HG02642 (cell line): ENCODE measurements at regions not wholly inside any gene's neighbourhood (a gene's known extent, or its start where the extent isn't known, plus 50 kb on each side); places are given as distances from the start of the nearest gene placed in this dataset.
A peak's percentile ranks its signal among the peaks of the same experiment; 100 is the strongest.

Experiments used
- ATAC-seq: cut with Tn5 transposase; IDR thresholded peaks from one replicate; pipeline ENCODE4 v1.9.1; 2021; ENCODE audit warnings: mild to moderate bottlenecking; ENCODE audit not compliant: unreplicated experiment, poor library complexity

DNA sequence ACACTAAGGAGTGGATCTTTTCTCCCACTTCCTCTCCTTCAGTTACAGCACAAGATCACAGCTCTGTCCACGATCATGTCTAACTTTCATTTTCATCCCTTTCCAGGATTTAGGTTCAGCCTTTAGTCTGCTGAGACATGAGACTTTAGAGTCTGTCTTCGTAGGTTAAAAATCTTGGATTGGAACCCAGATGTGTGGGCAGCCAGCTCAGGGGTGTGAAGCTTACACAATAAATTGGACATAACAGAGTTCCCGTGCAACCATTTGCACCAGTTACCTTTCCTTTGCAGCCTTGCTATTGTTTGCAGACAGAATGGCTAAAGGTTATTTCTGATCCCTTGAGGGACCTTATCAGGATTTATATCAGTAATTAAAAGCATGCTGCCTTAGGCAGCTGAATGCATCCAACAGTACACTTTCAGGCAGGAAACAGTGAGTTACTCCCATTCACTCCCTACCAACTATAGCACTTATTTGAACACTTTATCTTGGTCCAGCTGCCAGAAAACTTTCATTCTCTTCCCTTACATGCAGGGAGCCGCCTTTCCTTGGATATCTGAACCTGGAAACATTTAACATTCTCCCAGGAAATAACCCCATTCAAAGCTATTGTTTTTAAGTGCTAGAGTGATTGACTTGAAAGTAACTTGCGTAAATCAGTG is 87.3 kb downstream of the TMEM100 start:
- no peak for ATAC-seq

DNA sequence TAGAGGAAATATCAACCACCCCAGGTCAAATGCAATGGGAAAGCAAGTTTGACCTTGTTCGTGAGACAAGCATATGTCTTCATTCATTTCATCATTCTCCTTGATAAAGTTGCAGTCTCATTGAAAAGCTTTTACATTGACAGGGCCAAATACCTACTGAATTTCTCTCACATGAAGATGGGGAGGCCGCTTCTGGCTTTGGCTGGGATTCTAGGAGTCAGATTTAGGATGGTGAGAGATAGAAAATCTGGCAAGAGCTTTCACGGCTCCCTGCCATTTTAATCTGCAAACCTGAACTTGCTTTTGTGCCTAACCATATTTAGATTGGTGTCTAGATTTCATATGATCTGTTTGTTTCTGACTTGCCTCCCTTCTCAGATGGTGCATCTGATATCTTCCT is 88.0 kb downstream of the TMEM100 start:
- ATAC-seq: no peak

- ATAC-seq: no peak
These were observed 89.8 kb downstream of the TMEM100 start for GRCh38 chr17:55632893-55633292.

GRCh38 chr17:55632236-55632635 is 90.4 kb downstream of the TMEM100 start:
- ATAC-seq: no peak

DNA sequence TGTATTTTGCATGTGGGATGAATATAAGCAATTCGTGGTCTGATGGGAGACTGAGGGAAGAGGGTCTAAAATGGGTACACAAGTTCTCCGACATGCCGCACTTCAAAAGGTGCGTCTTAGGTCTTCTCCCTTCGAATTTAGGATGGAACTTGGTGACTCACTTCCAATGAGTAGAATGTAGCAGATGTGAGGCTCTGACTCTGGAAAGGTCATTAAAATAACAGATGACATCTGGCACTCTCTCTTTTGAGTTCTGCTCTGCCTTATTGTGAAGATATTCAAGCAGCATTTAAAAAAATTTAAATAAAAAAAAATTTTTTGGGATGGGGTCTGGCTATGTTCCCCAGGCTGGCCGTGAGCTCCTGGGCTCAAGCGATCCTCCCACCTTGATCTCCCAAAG is 92.7 kb downstream of the TMEM100 start:
- no peak for ATAC-seq

GRCh38 chr17:55625521-55625920 is 97.1 kb downstream of the TMEM100 start:
- peak; percentile 67 for ATAC-seq

DNA sequence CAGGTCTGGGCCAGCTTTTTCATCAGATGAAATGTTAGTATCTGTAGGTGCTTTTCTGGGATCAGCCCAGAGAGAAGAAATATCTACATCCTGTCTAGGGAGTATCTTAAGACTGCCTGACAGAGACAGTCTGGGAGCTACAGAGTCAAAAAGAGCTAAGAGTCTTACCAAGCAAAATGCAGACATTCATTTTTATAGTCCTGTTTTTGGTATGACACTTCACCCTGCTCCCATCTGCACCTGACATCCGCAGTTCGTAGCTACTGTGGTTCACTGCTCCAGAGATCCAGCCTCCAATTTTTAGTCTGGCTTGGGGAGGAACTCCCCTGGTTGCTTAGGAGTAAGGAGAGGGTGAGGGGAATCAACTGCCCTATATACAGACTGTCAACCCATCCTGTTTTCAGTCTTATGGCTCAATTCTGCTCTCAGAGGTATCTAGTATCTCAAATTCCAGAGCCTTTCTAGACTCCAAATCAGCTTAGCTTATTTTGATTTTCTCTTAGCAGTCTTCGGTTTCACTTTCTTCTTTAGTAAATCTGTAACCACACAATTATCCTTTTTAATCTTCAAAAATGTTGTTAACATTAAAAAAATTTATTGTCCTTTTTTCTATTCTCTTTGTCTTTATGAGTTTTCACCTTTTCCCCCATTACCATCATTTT is 97.8 kb downstream of the TMEM100 start:
- peak; percentile 68 for ATAC-seq

DNA sequence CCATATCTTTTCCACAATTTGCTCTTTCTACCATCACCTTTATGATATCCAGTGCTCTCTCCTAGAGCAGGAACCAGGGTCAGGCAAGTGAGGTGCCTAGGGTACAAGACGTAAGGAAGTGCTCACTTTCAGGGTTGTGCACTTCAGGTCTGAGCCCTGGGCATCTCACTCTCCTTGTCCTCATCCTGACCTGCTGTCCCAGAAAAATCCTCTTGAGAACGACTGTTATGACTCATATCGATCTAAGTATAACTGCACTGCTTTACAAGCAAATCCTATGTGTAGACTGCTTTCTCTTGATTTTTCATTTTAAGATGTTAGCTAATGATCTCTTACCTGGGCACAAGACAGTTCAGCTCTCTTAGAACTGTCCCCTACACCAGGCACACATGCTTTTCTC is 100.1 kb downstream of the TMEM100 start:
- no peak for ATAC-seq

GRCh38 chr17:55620945-55621344 is 101.7 kb downstream of the TMEM100 start:
- ATAC-seq: no peak

DNA sequence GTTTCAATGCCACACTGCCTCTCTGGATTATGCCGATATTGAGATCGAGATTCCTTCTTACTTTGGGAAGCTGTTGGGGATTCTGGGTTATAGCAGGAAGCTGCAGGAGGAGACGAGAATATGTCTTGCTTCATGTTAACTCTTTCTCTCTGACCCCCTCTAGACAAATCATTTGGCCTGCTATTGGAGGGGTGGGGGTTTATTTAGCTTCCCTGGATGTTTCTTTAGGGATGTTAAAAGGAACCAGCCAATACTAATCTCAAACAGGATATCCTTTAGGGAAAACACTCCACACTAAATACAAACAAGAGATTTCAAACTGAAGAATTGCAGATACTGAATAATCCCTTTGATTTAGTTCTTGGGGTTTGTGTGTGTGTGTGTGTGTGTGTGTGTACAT is 102.6 kb downstream of the TMEM100 start:
- no peak for ATAC-seq

DNA sequence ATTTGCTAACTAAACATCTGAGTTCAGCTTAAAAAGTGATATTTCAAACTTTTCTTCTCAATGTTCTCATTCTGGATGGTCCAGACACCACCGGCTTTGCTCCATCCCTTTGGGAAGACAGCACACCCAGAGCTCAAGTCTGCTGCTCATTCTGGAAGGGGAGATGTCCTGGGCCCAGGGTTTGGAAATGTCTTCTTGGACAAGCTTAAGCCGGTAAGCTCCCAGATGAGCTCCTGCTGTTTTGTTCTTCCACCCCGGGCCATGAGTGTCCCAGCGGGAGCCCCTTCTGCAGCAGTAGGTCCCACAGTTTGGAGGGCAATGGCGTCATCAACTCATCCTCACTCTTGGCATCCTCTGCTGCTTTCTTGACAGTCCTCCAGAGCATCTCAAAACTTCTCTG is 105.2 kb downstream of the TMEM100 start:
- ATAC-seq: no peak

DNA sequence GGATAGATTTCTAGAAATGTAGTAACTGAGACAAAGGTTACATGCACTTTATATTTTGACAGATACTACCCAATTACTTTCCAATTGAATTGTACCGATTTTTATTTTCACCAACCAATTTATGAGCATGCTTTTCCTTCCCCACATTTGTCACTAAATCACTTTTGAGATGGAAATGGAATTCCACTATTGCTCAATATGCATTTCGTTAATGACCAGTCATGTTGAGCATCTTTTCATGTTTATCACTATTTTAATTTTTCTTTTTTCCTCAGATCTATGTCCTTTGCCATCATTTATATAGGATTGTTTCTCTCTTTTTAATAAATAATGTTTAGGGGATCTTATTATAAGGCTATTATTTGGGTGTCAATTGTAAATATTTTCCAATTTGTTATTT is 102.8 kb upstream of the SMIM36 start:
- no peak for ATAC-seq

DNA sequence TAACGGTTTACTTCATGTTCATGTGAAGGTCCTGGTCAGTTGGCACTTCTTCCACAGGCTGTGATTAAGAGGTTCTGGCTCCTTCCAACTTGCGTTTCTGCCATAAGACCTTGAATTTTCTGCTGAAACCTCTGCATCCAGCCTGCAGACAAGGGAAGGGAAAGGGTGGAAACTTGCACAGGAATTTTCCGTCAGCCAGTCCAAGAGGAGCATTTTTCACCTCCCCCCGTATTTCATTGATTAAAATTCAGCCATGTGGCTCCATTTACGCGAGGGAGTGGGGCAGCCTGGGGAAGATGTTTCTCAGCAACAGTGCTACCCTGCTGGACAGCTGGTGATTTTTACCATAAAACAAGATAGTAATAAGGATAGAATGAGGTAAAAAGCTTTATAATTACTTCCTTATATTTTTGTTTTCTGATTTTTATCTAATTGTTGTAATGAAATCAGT is 101.5 kb upstream of the SMIM36 start:
- ATAC-seq: no peak

- ATAC-seq: no peak
These were observed 96.6 kb upstream of the SMIM36 start for GRCh38 chr17:55607731-55608341.

DNA sequence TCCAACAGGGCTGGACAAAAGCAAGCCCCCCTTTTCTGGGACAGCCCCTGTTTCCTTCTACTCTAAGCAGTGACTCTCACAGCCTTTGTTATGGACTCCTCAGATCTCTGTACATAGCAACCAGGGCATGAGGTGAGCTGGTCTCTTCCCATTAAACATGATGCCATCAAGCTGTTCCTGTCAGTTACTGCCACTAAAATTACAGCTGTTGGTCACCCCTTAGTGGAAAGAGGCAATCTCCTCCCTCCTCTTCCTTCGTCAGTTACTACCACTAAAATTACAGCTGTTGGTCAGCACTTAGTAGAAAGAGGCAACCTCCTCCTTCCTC is 95.2 kb upstream of the SMIM36 start:
- no peak for ATAC-seq

DNA sequence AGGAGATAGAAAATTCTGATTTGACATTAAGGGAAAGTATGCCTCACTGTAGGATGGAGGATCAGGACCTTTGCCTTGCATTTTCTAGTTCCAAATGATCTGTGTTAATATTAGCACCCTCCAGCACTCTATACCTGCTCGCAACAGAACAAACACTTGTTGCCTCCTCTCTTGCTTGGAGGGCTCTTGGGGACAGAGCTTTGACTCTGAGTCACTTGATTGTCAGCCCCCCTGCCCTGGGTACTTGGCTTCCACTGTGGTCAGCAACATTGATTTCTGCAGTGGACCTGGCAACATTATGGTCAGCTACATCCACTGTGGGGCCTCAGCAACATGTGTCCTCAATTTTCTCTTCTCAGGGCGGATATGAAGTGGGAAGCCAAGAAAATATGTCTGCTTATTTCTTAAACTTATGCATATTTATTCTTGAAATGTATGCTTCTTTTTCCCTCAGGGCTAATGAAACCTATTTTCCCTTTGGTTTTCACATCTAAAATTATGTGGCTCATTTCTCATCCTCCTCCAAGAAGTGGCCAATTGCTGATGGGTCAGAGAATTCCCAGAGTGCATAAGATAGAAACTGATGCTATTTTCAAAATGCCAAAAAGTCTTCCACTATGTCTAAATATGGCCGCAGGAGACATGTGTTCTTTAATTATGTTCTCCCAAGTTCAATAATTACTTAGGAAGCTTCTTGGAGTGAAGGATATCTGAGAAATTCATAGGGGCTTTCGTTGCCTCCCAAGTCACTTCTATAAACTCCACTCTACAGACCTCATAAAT is 94.6 kb upstream of the SMIM36 start:
- no peak for ATAC-seq

GRCh38 chr17:55601874-55602364 is 90.7 kb upstream of the SMIM36 start:
- ATAC-seq: peak; percentile 59

- no peak for ATAC-seq
These were observed 87.2 kb upstream of the SMIM36 start for GRCh38 chr17:55598495-55598894.

DNA sequence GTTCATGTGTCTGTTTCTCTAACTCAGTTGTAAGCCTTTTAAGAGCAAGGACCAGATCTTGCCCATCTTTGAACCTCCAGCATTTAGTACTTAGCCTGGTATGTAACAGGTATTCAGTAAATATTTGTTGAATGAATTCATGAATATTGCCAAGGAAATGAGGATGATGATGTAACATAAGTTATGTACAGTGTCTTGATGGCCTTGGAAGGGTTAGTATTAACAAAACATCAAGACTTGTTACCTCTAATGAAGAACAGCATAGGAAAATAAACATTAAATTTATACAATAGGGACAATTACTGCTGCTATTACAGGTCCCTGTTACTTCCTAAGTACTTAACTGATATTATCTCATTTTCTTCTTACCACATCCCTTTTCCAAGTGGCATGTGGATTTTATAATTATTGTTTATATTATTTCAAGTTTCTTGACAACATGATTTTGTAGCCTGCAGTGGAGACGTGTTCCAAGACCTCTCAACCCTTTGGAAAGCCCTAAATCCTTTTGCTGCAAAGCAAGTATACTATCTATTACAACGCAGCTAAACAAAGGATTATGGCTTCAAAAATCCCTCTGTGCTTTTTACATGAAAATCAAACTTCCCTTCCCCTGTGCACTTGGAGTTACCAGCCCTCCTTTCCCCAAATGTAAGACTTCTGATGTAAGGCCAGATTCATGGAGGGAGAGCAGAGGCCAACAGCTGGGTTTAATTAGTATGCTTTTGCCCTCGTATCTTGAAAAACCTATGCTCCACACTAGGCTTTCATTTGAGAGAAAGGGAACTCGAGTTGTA is 77.4 kb upstream of the SMIM36 start:
- no peak for ATAC-seq

GRCh38 chr17:55587608-55588139 is 76.4 kb upstream of the SMIM36 start:
- no peak for ATAC-seq
